H9 (cell line): ENCODE measurements at regions not wholly inside any gene's neighbourhood (a gene's known extent, or its start where the extent isn't known, plus 50 kb on each side); places are given as distances from the start of the nearest gene placed in this dataset.

Experiments used
- DNase-seq: peaks from one replicate; pipeline ENCODE4 v3.0.0-alpha.2; 2017
- H2AFZ ChIP-seq: one replicate; pipeline ENCODE4 v1.6.1; 2013; ENCODE audit warnings: mild to moderate bottlenecking, low read length, control low read depth, moderate library complexity
- H2AK5ac ChIP-seq: 2 replicates; pipeline ENCODE4 v1.6.1; 2013; ENCODE audit warnings: low read length, control low read depth, mixed read lengths; ENCODE audit not compliant: insufficient read length
- H2BK120ac ChIP-seq: one replicate; pipeline ENCODE4 v1.6.1; 2013; ENCODE audit warnings: low read depth, mild to moderate bottlenecking, low read length, control low read depth, inconsistent platforms; ENCODE audit not compliant: poor library complexity, severe bottlenecking
- H2BK12ac ChIP-seq: 2 replicates; pipeline ENCODE4 v1.6.1; 2013; ENCODE audit warnings: low read length, control low read depth, mixed read lengths, low read depth; ENCODE audit not compliant: insufficient read length
- H2BK15ac ChIP-seq: 2 replicates; pipeline ENCODE4 v1.6.1; 2013; ENCODE audit warnings: low read depth, low read length, control low read depth
- H2BK20ac ChIP-seq: one replicate; pipeline ENCODE4 v1.6.1; 2013; ENCODE audit warnings: low read depth, mild to moderate bottlenecking, low read length, control low read depth, inconsistent platforms; ENCODE audit not compliant: poor library complexity, severe bottlenecking
- H2BK5ac ChIP-seq: 2 replicates; pipeline ENCODE4 v1.6.1; 2013; ENCODE audit warnings: low read length, control low read depth, mixed read lengths; ENCODE audit not compliant: insufficient read length
- H3K14ac ChIP-seq: 2 replicates; pipeline ENCODE4 v1.6.1; 2013; ENCODE audit warnings: low read length, control low read depth; ENCODE audit not compliant: insufficient read depth
- H3K18ac ChIP-seq: 2 replicates; pipeline ENCODE4 v1.6.1; 2013; ENCODE audit warnings: low read depth, mild to moderate bottlenecking, mixed read lengths, low read length, control low read depth; ENCODE audit not compliant: insufficient read length
- H3K23ac ChIP-seq: 2 replicates; pipeline ENCODE4 v1.6.1; 2013; ENCODE audit warnings: low read length, control low read depth, mixed read lengths, low read depth; ENCODE audit not compliant: insufficient read length
- H3K23me2 ChIP-seq: 2 replicates; pipeline ENCODE4 v1.6.1; 2013; ENCODE audit warnings: low read depth, mild to moderate bottlenecking, mixed read lengths, low read length, control low read depth; ENCODE audit not compliant: insufficient read length, poor library complexity, severe bottlenecking
- H3K27ac ChIP-seq: 2 replicates; pipeline ENCODE4 v1.5.1; 2013; ENCODE audit warnings: low read length, control low read depth, mixed read lengths, low read depth; ENCODE audit not compliant: insufficient read length
- H3K27me3 ChIP-seq: 2 replicates; pipeline ENCODE4 v1.6.1; 2013; ENCODE audit warnings: low read length, control low read depth, inconsistent platforms; ENCODE audit not compliant: insufficient read depth
- H3K4ac ChIP-seq: 2 replicates; pipeline ENCODE4 v1.6.1; 2013; ENCODE audit warnings: low read depth, mild to moderate bottlenecking, control low read depth, inconsistent platforms, low read length, moderate library complexity
- H3K4me1 ChIP-seq: 2 replicates; pipeline ENCODE4 v1.6.1; 2013; ENCODE audit warnings: low read length, control low read depth, inconsistent platforms; ENCODE audit not compliant: insufficient read depth
- H3K4me2 ChIP-seq: 2 replicates; pipeline ENCODE4 v1.6.1; 2013; ENCODE audit warnings: low read length, control low read depth, mixed read lengths; ENCODE audit not compliant: insufficient read length, insufficient read depth
- H3K56ac ChIP-seq: 2 replicates; pipeline ENCODE4 v1.6.1; 2013; ENCODE audit warnings: low read depth, mild to moderate bottlenecking, mixed read lengths, low read length, control low read depth; ENCODE audit not compliant: insufficient read length
- H3K79me1 ChIP-seq: 2 replicates; pipeline ENCODE4 v1.6.1; 2013; ENCODE audit warnings: low read depth, mild to moderate bottlenecking, moderate library complexity, low read length, control low read depth, inconsistent platforms; ENCODE audit not compliant: insufficient read depth, poor library complexity, severe bottlenecking
- H3K79me2 ChIP-seq: 2 replicates; pipeline ENCODE4 v1.6.1; 2013; ENCODE audit warnings: low read length, control low read depth, inconsistent platforms; ENCODE audit not compliant: insufficient read depth
- H3K9ac ChIP-seq: 2 replicates; pipeline ENCODE4 v1.6.1; 2013; ENCODE audit warnings: low read length, control low read depth, mixed read lengths; ENCODE audit not compliant: insufficient read length; ENCODE audit errors: extremely low read depth
- H3K9me3 ChIP-seq: one replicate; pipeline ENCODE4 v1.6.1; 2013; ENCODE audit warnings: low read depth, low read length, inconsistent platforms; ENCODE audit not compliant: control insufficient read depth
- H3T11ph ChIP-seq: one replicate; pipeline ENCODE4 v1.6.1; 2013; ENCODE audit warnings: mild to moderate bottlenecking, low read length, control low read depth, inconsistent platforms
- H4K20me1 ChIP-seq: one replicate; pipeline ENCODE4 v1.6.1; 2013; ENCODE audit not compliant: control insufficient read depth, insufficient read length, insufficient read depth
- H4K5ac ChIP-seq: 2 replicates; pipeline ENCODE4 v1.6.1; 2013; ENCODE audit warnings: low read depth, mild to moderate bottlenecking, mixed read lengths, low read length, control low read depth; ENCODE audit not compliant: insufficient read length
- H4K8ac ChIP-seq: replicated peaks from 2 replicates; pipeline ENCODE4 v1.6.1; 2013; ENCODE audit warnings: low read length, control low read depth, mixed read lengths, low read depth; ENCODE audit not compliant: insufficient read length
- H4K91ac ChIP-seq: 2 replicates; pipeline ENCODE4 v1.6.1; 2013; ENCODE audit warnings: low read depth, mild to moderate bottlenecking, moderate library complexity, mixed read lengths, low read length, control low read depth; ENCODE audit not compliant: insufficient read length
- H3K27ac Mint-ChIP-seq, 3 experiments: 2 replicates in 2 of 3; 3 replicates in 1 of 3; pipeline ENCODE4 v1.8.0; 2020 to 2021; ENCODE audit warnings: mixed read lengths in 3 of 3, mild to moderate bottlenecking in 1 of 3, moderate library complexity in 1 of 3
- H3K27me3 Mint-ChIP-seq: 2 replicates; pipeline ENCODE4 v1.8.0; 2021; ENCODE audit warnings: low read depth, mild to moderate bottlenecking, moderate library complexity, mixed read lengths
- H3K36me3 Mint-ChIP-seq, 3 experiments: 2 replicates in 2 of 3; 3 replicates in 1 of 3; pipeline ENCODE4 v1.8.0; 2020 to 2021; ENCODE audit warnings: low read depth in 3 of 3, mixed read lengths in 3 of 3; ENCODE audit not compliant: insufficient read depth in 1 of 3
- H3K4me1 Mint-ChIP-seq, 2 experiments: 2 replicates each; pipeline ENCODE4 v1.8.0; 2020; ENCODE audit warnings: mixed read lengths in 2 of 2
- H3K4me3 Mint-ChIP-seq, 2 experiments: 2 replicates in 1 of 2; 3 replicates in 1 of 2; pipeline ENCODE4 v1.8.0; 2020 to 2021; ENCODE audit warnings: mild to moderate bottlenecking in 2 of 2, mixed read lengths in 2 of 2, moderate library complexity in 1 of 2
- H3K9me3 Mint-ChIP-seq, 2 experiments: 2 replicates in 1 of 2; 3 replicates in 1 of 2; pipeline ENCODE4 v1.8.0; 2020; ENCODE audit warnings: mild to moderate bottlenecking in 2 of 2, mixed read lengths in 2 of 2, moderate library complexity in 1 of 2
- WGBS: extraction: QIAGEN DNeasy Blood & Tissue Kit; methylation state at CpG from one replicate; pipeline ENCODE4 v1.1.7; 2013; ENCODE audit warnings: missing lambda C conversion rate, low lambda C conversion rate, mixed read lengths; ENCODE audit not compliant: insufficient read length; ENCODE audit errors: extremely low coverage; 5-methylcytosine and 5-hydroxymethylcytosine counted together
- TF ChIP-seq, protein P1 (sequence below): fragments of 200-600 bp; sonication (generic); conservative IDR thresholded peaks from 3 replicates; pipeline ENCODE4 v1.8.0; 2021; ENCODE audit warnings: antibody characterized with exemption, mild to moderate bottlenecking

- no peak overlapping the region for H4K91ac ChIP-seq
- no peak overlapping the region for H3K56ac ChIP-seq
- no peak overlapping the region for H2AFZ ChIP-seq
- H2BK120ac ChIP-seq, result no peak overlapping the region
- Mint-ChIP-seq H3K27me3 (no peaks in the 10 kb centered on the region), H3K4me3 (no peak overlapping the region), H3K9me3 (peaks cover 31 to 32% of the 10 kb centered on the region in 2 experiments), H3K36me3 (peaks cover 7 to 25% (median 21%) of the 10 kb centered on the region in 3 experiments), H3K27ac (no peak overlapping the region), H3K4me1 (no peaks in the 10 kb centered on the region)
- no peak overlapping the region for H4K5ac ChIP-seq
- H3K9ac ChIP-seq, result no peak overlapping the region
- no peak overlapping the region for H3K23ac ChIP-seq
- no peak overlapping the region for H3K14ac ChIP-seq
- no peak overlapping the region for H3K27ac ChIP-seq
- H2BK20ac ChIP-seq, result no peak overlapping the region
- peaks cover 18% of the 10 kb centered on the region for H3K9me3 ChIP-seq
- H3K27me3 ChIP-seq, result no peaks in the 10 kb centered on the region
- WGBS, result no CpG with 5 or more reads among the region's 1 CpG
- no peak for DNase-seq
- H2AK5ac ChIP-seq, result no peak overlapping the region
- no peak overlapping the region for H3K4ac ChIP-seq
- H3K4me1 ChIP-seq, result no peaks in the 10 kb centered on the region; the same call in 1 of the 2 replicates
- H2BK15ac ChIP-seq, result no peak overlapping the region
- H4K8ac ChIP-seq, result no peak overlapping the region
- H2BK12ac ChIP-seq, result no peak overlapping the region
- H3K23me2 ChIP-seq, result no peaks in the 10 kb centered on the region
- TF ChIP-seq, protein P1, sequence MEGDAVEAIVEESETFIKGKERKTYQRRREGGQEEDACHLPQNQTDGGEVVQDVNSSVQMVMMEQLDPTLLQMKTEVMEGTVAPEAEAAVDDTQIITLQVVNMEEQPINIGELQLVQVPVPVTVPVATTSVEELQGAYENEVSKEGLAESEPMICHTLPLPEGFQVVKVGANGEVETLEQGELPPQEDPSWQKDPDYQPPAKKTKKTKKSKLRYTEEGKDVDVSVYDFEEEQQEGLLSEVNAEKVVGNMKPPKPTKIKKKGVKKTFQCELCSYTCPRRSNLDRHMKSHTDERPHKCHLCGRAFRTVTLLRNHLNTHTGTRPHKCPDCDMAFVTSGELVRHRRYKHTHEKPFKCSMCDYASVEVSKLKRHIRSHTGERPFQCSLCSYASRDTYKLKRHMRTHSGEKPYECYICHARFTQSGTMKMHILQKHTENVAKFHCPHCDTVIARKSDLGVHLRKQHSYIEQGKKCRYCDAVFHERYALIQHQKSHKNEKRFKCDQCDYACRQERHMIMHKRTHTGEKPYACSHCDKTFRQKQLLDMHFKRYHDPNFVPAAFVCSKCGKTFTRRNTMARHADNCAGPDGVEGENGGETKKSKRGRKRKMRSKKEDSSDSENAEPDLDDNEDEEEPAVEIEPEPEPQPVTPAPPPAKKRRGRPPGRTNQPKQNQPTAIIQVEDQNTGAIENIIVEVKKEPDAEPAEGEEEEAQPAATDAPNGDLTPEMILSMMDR, result no peak
- H3K79me1 ChIP-seq, result no peaks in the 10 kb centered on the region
- no peak overlapping the region for H3T11ph ChIP-seq
- H4K20me1 ChIP-seq, result no peaks in the 10 kb centered on the region
- H2BK5ac ChIP-seq, result no peak overlapping the region
- no peak overlapping the region for H3K4me2 ChIP-seq
- H3K18ac ChIP-seq, result no peak overlapping the region
- no peaks in the 10 kb centered on the region for H3K79me2 ChIP-seq
Measured at GRCh38 chr18:33866386-33866785, 288.4 kb downstream of the ASXL3 start.
